BLaER1 (cell line): ENCODE measurements at regions not wholly inside any gene's neighbourhood (a gene's known extent, or its start where the extent isn't known, plus 50 kb on each side); places are given as distances from the start of the nearest gene placed in this dataset.

Source experiments
- H3K27ac ChIP-seq: shearing (Covaris generic); formaldehyde crosslinking; 2 replicates; pipeline ENCODE4 v1.8.1; 2022
- H3K27me3 ChIP-seq: shearing (Covaris generic); formaldehyde crosslinking; 2 replicates; pipeline ENCODE4 v1.8.1; 2022
- H3K36me3 ChIP-seq: shearing (Covaris generic); formaldehyde crosslinking; 2 replicates; pipeline ENCODE4 v1.8.1; 2022
- H3K4me1 ChIP-seq: shearing (Covaris generic); formaldehyde crosslinking; 2 replicates; pipeline ENCODE4 v1.8.1; 2022
- H3K4me2 ChIP-seq: shearing (Covaris generic); formaldehyde crosslinking; 2 replicates; pipeline ENCODE4 v1.8.1; 2022
- H3K4me3 ChIP-seq: shearing (Covaris generic); formaldehyde crosslinking; 2 replicates; pipeline ENCODE4 v1.8.1; 2022
- H3K9ac ChIP-seq: shearing (Covaris generic); formaldehyde crosslinking; 2 replicates; pipeline ENCODE4 v1.8.1; 2022
- H3K9me3 ChIP-seq: shearing (Covaris generic); formaldehyde crosslinking; 2 replicates; pipeline ENCODE4 v1.8.1; 2022
- H4K20me1 ChIP-seq: shearing (Covaris generic); formaldehyde crosslinking; 2 replicates; pipeline ENCODE4 v1.8.1; 2022
- Cebpa-rat ChIP-seq: shearing (Covaris generic); IDR thresholded peaks from 2 replicates; pipeline ENCODE4 v1.8.1; 2022

DNA sequence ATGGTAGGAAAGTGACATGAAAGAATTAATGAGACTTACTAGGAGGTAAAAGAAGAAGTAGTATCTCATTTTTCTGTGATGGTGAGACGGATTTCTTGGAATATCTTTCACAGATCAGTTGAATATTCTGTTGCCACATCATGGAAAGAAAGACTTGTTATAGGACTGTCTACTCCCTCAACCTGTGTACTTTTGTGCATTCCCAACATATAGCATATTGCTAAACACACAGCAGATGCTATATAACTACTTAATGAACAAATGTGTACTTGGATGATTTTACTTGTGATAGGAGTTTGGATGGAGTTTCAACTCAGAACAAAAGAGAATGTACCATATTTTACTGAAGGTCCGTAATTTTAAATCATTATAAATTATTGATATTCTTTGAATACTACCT is 128.5 kb downstream of the LURAP1L start:
- Histone ChIP-seq H3K9me3 (no peaks in the 10 kb centered on the region), H3K36me3 (no peaks in the 10 kb centered on the region), H3K9ac (no peak overlapping the region), H3K4me1 (no peaks in the 10 kb centered on the region), H3K27ac (no peak overlapping the region), H3K4me3 (no peak overlapping the region), H4K20me1 (no peaks in the 10 kb centered on the region), H3K27me3 (no peaks in the 10 kb centered on the region), H3K4me2 (no peak overlapping the region)
- TF ChIP-seq Cebpa-rat: no peak

- H3K9ac ChIP-seq: no peak overlapping the region
- no peak for TF ChIP-seq Cebpa-rat
- H3K27me3 ChIP-seq: no peaks in the 10 kb centered on the region
- H3K4me2 ChIP-seq: no peak overlapping the region
- H3K9me3 ChIP-seq: no peaks in the 10 kb centered on the region
- H3K36me3 ChIP-seq: no peaks in the 10 kb centered on the region
- H3K27ac ChIP-seq: no peak overlapping the region
- no peaks in the 10 kb centered on the region for H4K20me1 ChIP-seq
- H3K4me3 ChIP-seq: no peak overlapping the region
- no peaks in the 10 kb centered on the region for H3K4me1 ChIP-seq
Measured at GRCh38 chr9:12904261-12905000, 129.6 kb downstream of the LURAP1L start.

- no peak overlapping the region for H3K4me2 ChIP-seq
- no peak overlapping the region for H3K9ac ChIP-seq
- H4K20me1 ChIP-seq: no peaks in the 10 kb centered on the region
- H3K9me3 ChIP-seq: no peaks in the 10 kb centered on the region
- H3K4me1 ChIP-seq: no peaks in the 10 kb centered on the region
- no peak overlapping the region for H3K4me3 ChIP-seq
- no peaks in the 10 kb centered on the region for H3K36me3 ChIP-seq
- no peak overlapping the region for H3K27ac ChIP-seq
- no peaks in the 10 kb centered on the region for H3K27me3 ChIP-seq
- TF ChIP-seq Cebpa-rat: no peak
Measured at GRCh38 chr9:12906646-12907045, 131.8 kb downstream of the LURAP1L start.

GRCh38 chr9:12908895-12909294 is 134.1 kb downstream of the LURAP1L start:
- Histone ChIP-seq H3K4me1 (no peaks in the 10 kb centered on the region), H3K4me2 (no peak overlapping the region), H4K20me1 (no peaks in the 10 kb centered on the region), H3K27ac (no peak overlapping the region), H3K36me3 (no peaks in the 10 kb centered on the region), H3K4me3 (no peak overlapping the region), H3K27me3 (no peaks in the 10 kb centered on the region), H3K9me3 (no peaks in the 10 kb centered on the region), H3K9ac (no peak overlapping the region)
- no peak for TF ChIP-seq Cebpa-rat

DNA sequence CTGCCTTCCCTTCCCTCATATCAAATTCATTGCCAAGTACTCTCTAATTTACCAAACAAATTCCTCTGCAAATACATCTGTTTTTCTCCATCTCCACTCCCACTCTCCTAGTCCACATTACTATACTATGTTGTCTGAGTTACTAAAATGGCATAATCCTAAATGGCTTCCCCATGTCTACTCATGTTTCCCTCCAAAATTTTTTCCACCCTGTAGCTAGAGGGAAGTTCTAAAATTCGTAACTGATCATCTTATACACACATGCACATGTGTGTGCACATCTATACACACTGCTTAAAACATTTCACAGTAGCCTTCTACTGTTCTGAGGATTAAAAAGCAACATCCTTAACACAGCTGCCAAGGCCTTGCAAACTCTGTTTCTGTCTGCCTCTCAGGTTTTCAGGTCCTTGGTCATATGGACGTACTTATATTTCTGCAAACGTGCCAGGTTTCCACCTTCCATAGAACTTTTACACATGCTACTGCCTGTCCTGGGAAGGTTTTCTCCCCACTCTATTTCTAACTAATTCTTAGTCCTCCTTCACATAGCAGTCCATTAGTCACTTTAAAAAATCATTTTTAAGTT is 140.6 kb downstream of the LURAP1L start:
- Histone ChIP-seq H3K9ac (no peak overlapping the region), H3K27ac (no peak overlapping the region), H3K4me1 (no peaks in the 10 kb centered on the region), H3K4me3 (no peak overlapping the region), H3K9me3 (no peaks in the 10 kb centered on the region), H4K20me1 (no peaks in the 10 kb centered on the region), H3K4me2 (no peak overlapping the region), H3K36me3 (no peaks in the 10 kb centered on the region), H3K27me3 (no peaks in the 10 kb centered on the region)
- no peak for TF ChIP-seq Cebpa-rat

DNA sequence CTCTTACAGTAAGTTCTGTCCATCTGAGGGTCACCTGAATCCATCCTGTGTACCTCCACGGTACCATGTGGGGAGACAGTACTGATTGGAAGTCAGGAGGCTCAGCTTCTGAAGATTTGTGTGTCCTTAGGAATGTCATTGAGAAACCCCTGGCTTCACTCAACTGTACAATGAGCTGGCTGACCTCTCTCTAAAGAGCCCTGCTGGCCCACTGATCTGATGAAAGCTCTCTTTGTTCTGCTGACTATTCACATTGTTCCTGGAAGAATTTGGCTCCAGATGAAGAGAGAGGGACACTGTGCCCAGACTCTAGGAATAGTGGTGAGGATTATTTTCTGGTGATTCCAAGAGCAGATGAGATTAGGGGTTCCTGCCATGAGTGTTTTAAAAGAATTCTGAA is 141.2 kb downstream of the LURAP1L start:
- Histone ChIP-seq H3K27ac (no peak overlapping the region), H3K4me2 (no peak overlapping the region), H3K4me1 (no peaks in the 10 kb centered on the region), H4K20me1 (no peaks in the 10 kb centered on the region), H3K9ac (no peak overlapping the region), H3K9me3 (no peaks in the 10 kb centered on the region), H3K27me3 (no peaks in the 10 kb centered on the region), H3K36me3 (no peaks in the 10 kb centered on the region), H3K4me3 (no peak overlapping the region)
- TF ChIP-seq Cebpa-rat: no peak

GRCh38 chr9:12920437-12920836 is 145.6 kb downstream of the LURAP1L start:
- H3K4me3 ChIP-seq: no peak overlapping the region
- no peak overlapping the region for H3K4me2 ChIP-seq
- H3K9ac ChIP-seq: no peak overlapping the region
- H3K9me3 ChIP-seq: no peaks in the 10 kb centered on the region
- H3K27me3 ChIP-seq: no peaks in the 10 kb centered on the region
- no peak overlapping the region for H3K27ac ChIP-seq
- H3K36me3 ChIP-seq: no peaks in the 10 kb centered on the region
- no peak for TF ChIP-seq Cebpa-rat
- H4K20me1 ChIP-seq: no peaks in the 10 kb centered on the region
- no peaks in the 10 kb centered on the region for H3K4me1 ChIP-seq

DNA sequence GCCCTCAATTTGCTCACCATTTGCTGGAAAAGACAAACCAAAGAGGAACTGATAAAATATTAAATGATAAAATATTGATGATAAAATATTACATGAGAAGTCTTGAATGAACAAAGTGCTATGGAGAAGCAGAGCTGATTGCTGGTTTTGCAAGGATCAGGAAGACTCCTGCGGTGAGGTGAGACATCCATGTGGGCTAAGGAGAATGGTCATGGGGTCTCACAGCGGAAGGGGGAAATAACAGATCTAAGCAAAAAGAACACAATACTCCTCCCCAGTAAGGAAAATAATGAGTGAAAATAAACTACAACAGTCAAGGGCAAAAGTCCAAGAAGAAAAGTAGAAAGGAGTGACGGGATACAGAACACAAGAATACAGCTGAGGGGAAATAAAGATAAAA is 146.8 kb downstream of the LURAP1L start:
- no peaks in the 10 kb centered on the region for H3K36me3 ChIP-seq
- no peak overlapping the region for H3K9ac ChIP-seq
- TF ChIP-seq Cebpa-rat: no peak
- H3K9me3 ChIP-seq: no peaks in the 10 kb centered on the region
- no peaks in the 10 kb centered on the region for H3K27me3 ChIP-seq
- H3K4me2 ChIP-seq: no peak overlapping the region
- no peaks in the 10 kb centered on the region for H3K4me1 ChIP-seq
- H4K20me1 ChIP-seq: no peaks in the 10 kb centered on the region
- no peak overlapping the region for H3K27ac ChIP-seq
- no peak overlapping the region for H3K4me3 ChIP-seq

DNA sequence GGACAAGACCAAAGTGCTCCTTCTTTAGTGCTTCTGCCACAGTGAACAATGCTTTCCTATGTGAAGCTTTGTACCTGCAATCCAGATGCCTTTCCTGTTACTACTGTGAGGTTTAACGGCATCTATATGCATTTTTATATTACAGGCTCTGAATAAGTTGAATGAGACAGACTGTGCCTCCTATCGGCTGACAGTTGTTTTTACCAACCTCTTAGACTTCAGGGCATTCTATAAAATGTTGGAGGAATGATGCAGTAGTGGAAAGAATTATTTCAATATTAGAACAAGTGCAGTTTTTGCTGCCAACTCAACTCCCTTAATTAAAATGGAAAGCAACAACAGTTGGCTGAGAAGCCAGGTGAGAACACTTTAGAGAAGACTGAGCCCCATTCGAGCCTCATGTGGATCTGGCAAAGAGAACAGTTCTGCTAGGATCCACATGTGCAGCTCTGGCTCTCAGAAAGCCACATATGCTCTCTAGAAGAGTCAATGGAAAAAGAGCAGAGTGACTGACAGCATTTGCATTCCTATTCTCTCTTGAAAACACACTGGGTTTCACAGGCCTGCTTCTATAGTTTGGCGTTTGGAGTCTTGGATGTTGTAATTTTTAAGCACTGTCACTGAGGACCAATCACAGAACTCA is 147.5 kb downstream of the LURAP1L start:
- no peak for TF ChIP-seq Cebpa-rat
- H4K20me1 ChIP-seq: no peaks in the 10 kb centered on the region
- H3K27me3 ChIP-seq: no peaks in the 10 kb centered on the region
- no peak overlapping the region for H3K4me3 ChIP-seq
- no peak overlapping the region for H3K27ac ChIP-seq
- no peaks in the 10 kb centered on the region for H3K9me3 ChIP-seq
- no peak overlapping the region for H3K4me2 ChIP-seq
- no peaks in the 10 kb centered on the region for H3K4me1 ChIP-seq
- no peak overlapping the region for H3K9ac ChIP-seq
- H3K36me3 ChIP-seq: no peaks in the 10 kb centered on the region

DNA sequence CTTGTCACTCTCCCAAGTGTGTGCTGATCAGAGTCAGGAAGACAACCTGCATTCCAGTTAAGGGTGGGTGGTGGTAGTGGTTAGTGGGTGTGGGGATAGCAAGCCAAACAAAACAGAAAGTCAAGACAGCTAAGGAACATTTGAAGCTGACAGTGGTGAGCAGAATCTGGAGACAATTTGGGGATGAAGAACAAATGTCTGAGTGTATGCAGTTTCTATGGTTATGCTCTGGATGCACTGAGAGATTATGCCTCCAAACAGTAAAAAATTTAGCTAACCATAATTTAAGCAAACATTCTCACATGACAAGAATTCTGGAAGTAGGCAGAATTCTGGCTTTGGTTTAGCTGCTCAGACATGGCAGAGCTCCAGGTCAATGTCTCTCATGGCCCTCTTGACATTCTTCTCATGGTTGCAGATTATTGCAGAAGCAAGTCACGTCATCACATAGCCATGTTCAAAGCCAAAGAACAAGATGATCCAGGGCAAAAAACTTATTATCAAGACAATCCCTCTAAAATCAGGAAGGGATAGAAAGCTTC is 148.7 kb downstream of the LURAP1L start:
- H3K4me1 ChIP-seq: no peaks in the 10 kb centered on the region
- no peak overlapping the region for H3K27ac ChIP-seq
- no peak overlapping the region for H3K4me3 ChIP-seq
- no peaks in the 10 kb centered on the region for H3K9me3 ChIP-seq
- no peak overlapping the region for H3K4me2 ChIP-seq
- no peak for TF ChIP-seq Cebpa-rat
- H3K36me3 ChIP-seq: no peaks in the 10 kb centered on the region
- H3K9ac ChIP-seq: no peak overlapping the region
- no peaks in the 10 kb centered on the region for H4K20me1 ChIP-seq
- H3K27me3 ChIP-seq: no peaks in the 10 kb centered on the region
